GM12875 (cell line): ENCODE measurements at regions not wholly inside any gene's neighbourhood (a gene's known extent, or its start where the extent isn't known, plus 50 kb on each side); places are given as distances from the start of the nearest gene placed in this dataset.

ENCODE experiments used
- H3K4me3 ChIP-seq: one replicate; pipeline ENCODE4 v1.5.1; 2011; ENCODE audit warnings: low read depth, low read length, control low read depth
- TF ChIP-seq, protein P1 (sequence below): IDR thresholded peaks from 2 replicates; pipeline ENCODE4 v1.5.1; 2011; ENCODE audit warnings: low read depth, mild to moderate bottlenecking, control low read depth, inconsistent platforms, low read length, moderate library complexity, borderline replicate concordance; ENCODE audit not compliant: insufficient read depth

DNA sequence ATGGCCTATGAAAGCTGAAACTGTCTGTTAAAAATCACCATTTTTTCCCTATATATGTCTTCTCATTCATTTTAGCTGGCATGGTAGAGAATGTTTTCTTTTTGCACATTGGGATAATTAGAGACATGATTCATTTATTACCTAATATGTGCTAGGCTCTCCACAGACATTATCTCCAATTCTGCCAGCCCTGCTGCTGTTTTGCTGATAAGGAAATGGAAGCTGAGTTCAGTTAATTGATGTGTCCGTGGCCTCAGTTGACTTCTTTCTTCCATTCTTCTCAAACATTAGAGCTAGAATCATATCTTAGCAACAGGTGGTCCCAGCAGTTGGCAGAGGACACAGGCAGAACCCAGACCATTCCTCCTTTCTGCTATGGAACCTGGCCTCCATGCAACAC lies 644.1 kb upstream of the CITED2 start:
- no peak overlapping the region for H3K4me3 ChIP-seq

GRCh38 chr6:140017470-140017869 lies 643.0 kb upstream of the CITED2 start:
- TF ChIP-seq, protein P1, sequence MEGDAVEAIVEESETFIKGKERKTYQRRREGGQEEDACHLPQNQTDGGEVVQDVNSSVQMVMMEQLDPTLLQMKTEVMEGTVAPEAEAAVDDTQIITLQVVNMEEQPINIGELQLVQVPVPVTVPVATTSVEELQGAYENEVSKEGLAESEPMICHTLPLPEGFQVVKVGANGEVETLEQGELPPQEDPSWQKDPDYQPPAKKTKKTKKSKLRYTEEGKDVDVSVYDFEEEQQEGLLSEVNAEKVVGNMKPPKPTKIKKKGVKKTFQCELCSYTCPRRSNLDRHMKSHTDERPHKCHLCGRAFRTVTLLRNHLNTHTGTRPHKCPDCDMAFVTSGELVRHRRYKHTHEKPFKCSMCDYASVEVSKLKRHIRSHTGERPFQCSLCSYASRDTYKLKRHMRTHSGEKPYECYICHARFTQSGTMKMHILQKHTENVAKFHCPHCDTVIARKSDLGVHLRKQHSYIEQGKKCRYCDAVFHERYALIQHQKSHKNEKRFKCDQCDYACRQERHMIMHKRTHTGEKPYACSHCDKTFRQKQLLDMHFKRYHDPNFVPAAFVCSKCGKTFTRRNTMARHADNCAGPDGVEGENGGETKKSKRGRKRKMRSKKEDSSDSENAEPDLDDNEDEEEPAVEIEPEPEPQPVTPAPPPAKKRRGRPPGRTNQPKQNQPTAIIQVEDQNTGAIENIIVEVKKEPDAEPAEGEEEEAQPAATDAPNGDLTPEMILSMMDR: no peak

More for the DNA sequence above, 644.1 kb upstream of the CITED2 start:
- TF ChIP-seq, protein P1: no peak

GRCh38 chr6:140012150-140012549 lies 637.7 kb upstream of the CITED2 start:
- TF ChIP-seq, protein P1: no peak
- H3K4me3 ChIP-seq: no peak overlapping the region

More at GRCh38 chr6:140017470-140017869, 643.0 kb upstream of the CITED2 start:
- no peak overlapping the region for H3K4me3 ChIP-seq

DNA sequence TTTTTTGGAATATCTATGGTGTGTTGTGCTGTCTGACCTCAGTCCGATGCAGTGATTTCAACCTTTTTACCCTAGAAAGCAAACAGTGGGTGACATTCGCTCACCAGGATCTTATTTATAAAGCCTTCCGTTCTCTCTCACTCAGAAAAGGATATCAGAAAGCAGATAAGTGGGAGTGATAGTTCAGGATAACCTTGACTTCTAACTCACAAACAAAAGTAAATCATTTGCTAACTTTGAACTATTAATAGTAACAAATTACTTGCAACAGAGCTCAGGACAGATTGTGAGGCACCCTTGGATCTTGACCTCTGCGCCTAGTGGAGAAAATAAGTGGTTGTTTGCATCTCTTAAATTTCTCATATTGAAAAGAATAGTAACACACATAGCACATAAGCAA lies 637.1 kb upstream of the CITED2 start:
- TF ChIP-seq, protein P1: no peak
- H3K4me3 ChIP-seq: no peak overlapping the region

GRCh38 chr6:140009286-140009685 lies 634.8 kb upstream of the CITED2 start:
- H3K4me3 ChIP-seq: no peak overlapping the region
- TF ChIP-seq, protein P1: no peak

DNA sequence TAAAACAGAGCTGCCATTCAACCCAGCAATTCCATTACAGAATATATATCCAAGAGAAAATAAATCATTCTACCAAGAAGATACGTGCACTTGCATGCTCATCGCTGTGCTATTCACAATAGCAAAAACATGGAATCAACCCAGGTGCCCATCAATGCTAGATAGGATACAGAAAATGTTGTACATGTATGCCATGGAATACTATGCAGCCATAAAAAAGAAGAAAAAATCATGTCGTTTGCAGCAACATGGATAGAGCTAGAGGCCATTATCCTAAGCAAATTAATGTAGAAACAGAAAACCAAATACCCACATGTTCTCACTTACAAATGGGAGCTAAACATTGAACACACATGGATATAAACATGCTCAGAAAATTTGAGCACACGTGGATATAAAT lies 633.1 kb upstream of the CITED2 start:
- TF ChIP-seq, protein P1: no peak
- no peak overlapping the region for H3K4me3 ChIP-seq

DNA sequence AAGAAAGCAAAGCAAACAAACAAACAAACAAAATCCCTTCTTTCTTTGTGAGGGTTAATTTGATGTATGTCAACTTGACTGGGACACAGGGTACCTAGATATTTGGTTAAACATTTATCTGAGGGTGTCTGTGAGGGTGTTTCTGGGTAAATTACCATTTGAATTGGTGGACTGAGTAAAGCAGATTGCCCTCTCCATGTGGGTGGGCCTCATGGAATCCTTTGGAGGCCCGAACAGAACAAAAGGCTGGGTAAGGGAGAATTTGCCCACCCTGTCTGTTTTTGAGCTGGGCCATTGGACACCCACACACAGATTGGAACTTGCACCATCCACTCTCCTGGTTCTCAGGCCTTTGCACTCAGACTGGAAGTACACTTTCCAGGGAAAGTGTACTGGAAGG lies 628.8 kb upstream of the CITED2 start:
- TF ChIP-seq, protein P1: no peak
- H3K4me3 ChIP-seq: no peak overlapping the region
